Adrenal gland (tissue), 5 donors: ENCODE measurements at regions not wholly inside any gene's neighbourhood (a gene's known extent, or its start where the extent isn't known, plus 50 kb on each side); places are given as distances from the start of the nearest gene placed in this dataset.

Source experiments
- POLR2A ChIP-seq, 2 donors: fragments of 450-650 bp; IDR thresholded peaks; one replicate each; pipeline ENCODE4 v1.6.1; 2017; ENCODE audit warnings: antibody characterized with exemption in 2 of 2, mild to moderate bottlenecking in 2 of 2, moderate library complexity in 1 of 2
- TF ChIP-seq, protein P1 (sequence below), 6 experiments: fragments of 450-650 bp in 4 of 6; fragments of 200-600 bp in 2 of 6; sonication (generic) in 1 of 6; IDR thresholded peaks; 1 replicate in 5 of 6; 2 replicates in 1 of 6; pipeline versions ENCODE4 v1.5.1 to v1.8.0; 2016 to 2021; ENCODE audit warnings: antibody characterized with exemption in 6 of 6, mild to moderate bottlenecking in 2 of 6, moderate library complexity in 1 of 6
- donor health status: DM: no; HTN: no; CAD: no.

DNA sequence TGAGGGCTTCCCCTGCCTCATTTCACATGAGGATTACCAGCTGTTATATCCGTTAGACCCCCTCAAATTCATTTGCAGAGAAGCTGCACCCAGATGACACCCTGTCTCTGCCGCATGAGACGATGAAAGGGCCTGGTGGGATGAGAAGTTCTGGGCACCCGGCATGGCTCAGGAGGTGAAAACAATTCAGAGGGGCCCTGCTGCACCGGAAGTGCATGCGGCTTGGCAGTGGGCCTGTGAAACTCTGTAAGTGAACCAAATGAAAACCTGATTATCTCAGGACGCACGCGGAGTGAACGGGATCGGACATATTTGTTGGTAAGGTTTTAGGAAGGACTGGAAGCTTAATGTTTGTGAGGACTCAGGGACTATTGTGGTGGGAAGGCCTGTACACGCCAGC lies 511.2 kb downstream of the TCERG1L start:
- TF ChIP-seq, protein P1, sequence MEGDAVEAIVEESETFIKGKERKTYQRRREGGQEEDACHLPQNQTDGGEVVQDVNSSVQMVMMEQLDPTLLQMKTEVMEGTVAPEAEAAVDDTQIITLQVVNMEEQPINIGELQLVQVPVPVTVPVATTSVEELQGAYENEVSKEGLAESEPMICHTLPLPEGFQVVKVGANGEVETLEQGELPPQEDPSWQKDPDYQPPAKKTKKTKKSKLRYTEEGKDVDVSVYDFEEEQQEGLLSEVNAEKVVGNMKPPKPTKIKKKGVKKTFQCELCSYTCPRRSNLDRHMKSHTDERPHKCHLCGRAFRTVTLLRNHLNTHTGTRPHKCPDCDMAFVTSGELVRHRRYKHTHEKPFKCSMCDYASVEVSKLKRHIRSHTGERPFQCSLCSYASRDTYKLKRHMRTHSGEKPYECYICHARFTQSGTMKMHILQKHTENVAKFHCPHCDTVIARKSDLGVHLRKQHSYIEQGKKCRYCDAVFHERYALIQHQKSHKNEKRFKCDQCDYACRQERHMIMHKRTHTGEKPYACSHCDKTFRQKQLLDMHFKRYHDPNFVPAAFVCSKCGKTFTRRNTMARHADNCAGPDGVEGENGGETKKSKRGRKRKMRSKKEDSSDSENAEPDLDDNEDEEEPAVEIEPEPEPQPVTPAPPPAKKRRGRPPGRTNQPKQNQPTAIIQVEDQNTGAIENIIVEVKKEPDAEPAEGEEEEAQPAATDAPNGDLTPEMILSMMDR (IDR thresholded peaks at IDR 0.05): no peak
- no peak for TF ChIP-seq POLR2A (IDR thresholded peaks at IDR 0.05)
